ENCODE measurements at regions not wholly inside any gene's neighbourhood (a gene's known extent, or its start where the extent isn't known, plus 50 kb on each side); places are given as distances from the start of the nearest gene placed in this dataset.

DNA sequence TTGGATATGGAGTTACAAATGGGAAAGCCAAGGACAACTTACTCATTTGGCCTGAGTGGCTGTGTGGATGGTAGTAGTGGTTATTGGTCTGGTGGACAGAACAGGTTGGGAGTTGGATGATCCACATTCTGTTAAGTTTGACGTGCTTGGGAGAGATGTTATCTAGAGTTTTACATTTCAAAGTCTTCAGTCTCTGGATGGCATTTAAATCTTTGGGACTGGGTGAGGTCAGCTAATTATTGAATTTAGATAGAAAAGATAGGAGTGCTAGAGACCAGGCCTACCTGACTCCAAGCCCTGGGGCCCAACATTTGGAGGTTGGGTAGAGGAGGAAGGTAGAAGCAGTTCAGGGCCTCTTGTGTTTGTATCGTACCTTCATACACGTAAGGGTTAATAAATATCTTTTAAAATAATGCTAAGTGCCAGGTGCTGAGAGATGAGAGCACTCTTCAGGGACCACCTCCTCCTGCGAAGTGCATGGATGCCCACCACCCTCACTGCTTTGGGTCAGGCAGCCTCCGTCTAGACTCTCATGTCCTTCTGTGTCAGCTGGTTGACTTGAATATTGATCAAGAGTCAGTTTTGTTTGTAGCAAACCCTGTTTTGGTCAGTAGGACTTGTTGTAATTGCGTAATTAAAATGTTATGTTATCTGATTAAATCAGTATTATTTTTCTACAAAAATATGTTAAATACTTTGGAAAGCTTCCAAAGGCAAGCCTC lies 460.4 kb upstream of the RGS6 start:
- POLR2A ChIA-PET, result interaction anchor here (0.6 kb wide), 1 partner anchor 199 kb away, joined by 3 read pairs; no protein-coding TSS in a partner anchor

DNA sequence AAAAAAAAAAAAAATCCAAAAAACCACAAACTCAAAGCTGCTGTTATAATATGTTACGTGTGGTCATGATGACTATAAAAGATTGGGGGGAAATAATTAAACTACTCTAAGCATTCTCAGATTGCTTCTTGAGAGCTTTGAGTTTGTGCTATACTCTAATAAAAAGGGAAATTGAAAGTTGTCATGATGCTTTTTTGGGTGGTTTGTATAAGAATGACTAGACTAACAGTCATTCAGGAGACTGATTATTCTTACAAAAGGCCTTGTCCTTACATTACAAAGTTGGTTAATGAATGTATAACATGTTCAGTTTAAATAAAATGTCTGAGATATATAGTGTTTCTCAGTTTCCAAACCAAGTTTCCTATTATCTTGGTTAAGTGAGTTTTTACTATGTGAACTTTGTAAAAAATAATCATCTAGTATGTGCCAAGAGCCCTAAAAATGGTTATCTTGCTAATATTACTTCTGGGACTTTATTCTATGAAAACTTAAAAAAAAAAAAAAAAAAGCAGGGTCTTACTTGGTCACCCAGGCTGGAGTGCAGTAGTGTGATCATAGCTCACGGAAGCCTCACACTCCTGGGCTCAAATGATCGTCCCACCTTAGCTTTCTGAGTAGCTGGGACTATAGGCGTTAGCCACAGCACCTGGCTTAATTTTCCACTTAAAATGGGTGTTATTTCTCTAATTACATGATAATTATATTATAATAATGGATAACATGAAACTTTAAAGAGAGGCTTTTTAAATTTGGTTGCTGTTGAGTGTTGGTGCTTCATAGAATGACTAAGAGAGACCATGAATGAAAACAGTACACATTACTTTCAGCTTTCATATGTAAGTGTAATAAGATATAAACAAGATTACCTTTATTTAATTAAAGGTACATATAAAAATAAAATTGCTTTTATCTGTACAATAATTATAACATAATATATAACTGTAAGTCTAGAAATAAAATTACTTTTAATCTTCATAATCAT lies 459.6 kb upstream of the RGS6 start:
- no peaks in the 10 kb centered on the region for H3K36me3 Mint-ChIP-seq (ENCODE audit: insufficient read depth, unreplicated experiment)
- no peak overlapping the region for H3K4me3 Mint-ChIP-seq (ENCODE audit: unreplicated experiment)
- TF ChIP-seq, protein P1, sequence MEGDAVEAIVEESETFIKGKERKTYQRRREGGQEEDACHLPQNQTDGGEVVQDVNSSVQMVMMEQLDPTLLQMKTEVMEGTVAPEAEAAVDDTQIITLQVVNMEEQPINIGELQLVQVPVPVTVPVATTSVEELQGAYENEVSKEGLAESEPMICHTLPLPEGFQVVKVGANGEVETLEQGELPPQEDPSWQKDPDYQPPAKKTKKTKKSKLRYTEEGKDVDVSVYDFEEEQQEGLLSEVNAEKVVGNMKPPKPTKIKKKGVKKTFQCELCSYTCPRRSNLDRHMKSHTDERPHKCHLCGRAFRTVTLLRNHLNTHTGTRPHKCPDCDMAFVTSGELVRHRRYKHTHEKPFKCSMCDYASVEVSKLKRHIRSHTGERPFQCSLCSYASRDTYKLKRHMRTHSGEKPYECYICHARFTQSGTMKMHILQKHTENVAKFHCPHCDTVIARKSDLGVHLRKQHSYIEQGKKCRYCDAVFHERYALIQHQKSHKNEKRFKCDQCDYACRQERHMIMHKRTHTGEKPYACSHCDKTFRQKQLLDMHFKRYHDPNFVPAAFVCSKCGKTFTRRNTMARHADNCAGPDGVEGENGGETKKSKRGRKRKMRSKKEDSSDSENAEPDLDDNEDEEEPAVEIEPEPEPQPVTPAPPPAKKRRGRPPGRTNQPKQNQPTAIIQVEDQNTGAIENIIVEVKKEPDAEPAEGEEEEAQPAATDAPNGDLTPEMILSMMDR (IDR thresholded peaks at IDR 0.05; ENCODE audit: unreplicated experiment), result no peak
- no peak overlapping the region for H3K27ac Mint-ChIP-seq (ENCODE audit: low read depth, unreplicated experiment)
- ChIA-PET POLR2A (interaction anchor here (0.6 to 1.6 kb wide), 2 partner anchors 18 to 198 kb away, joined by 3 to 4 read pairs; no protein-coding TSS in a partner anchor), CTCF (interaction anchor here (1.2 kb wide), 2 partner anchors 12 to 948 kb away, joined by 3 read pairs; no protein-coding TSS in a partner anchor)
- BruUV-seq (replicated peaks), result no TSS peak
- H3K27me3 Mint-ChIP-seq (ENCODE audit: insufficient read depth, unreplicated experiment), result no peaks in the 10 kb centered on the region
- H3K9me3 Mint-ChIP-seq (ENCODE audit: unreplicated experiment), result no peaks in the 10 kb centered on the region
- no peak for DNase-seq (ENCODE audit: unreplicated experiment)
- H3K4me1 Mint-ChIP-seq (ENCODE audit: insufficient read depth, unreplicated experiment), result peaks cover 16% of the 10 kb centered on the region
- intact Hi-C loops (cut with micrococcal nuclease), result no loop called here

More for the DNA sequence above, 460.4 kb upstream of the RGS6 start:
- CTCF ChIA-PET, result interaction anchor here (0.7 to 1.2 kb wide), 3 partner anchors 11 to 949 kb away, joined by 3 read pairs; no protein-coding TSS in a partner anchor
- Mint-ChIP-seq H3K27me3 (ENCODE audit: insufficient read depth, unreplicated experiment) (no peaks in the 10 kb centered on the region), H3K4me3 (ENCODE audit: unreplicated experiment) (no peak overlapping the region), H3K36me3 (ENCODE audit: insufficient read depth, unreplicated experiment) (no peaks in the 10 kb centered on the region), H3K4me1 (ENCODE audit: insufficient read depth, unreplicated experiment) (peaks cover 16% of the 10 kb centered on the region), H3K27ac (ENCODE audit: low read depth, unreplicated experiment) (no peak overlapping the region), H3K9me3 (ENCODE audit: unreplicated experiment) (no peaks in the 10 kb centered on the region)
- DNase-seq (ENCODE audit: unreplicated experiment), result no peak
- BruUV-seq (replicated peaks), result no TSS peak
- intact Hi-C loops (cut with micrococcal nuclease), result no loop called here
- TF ChIP-seq, protein P1 (IDR thresholded peaks at IDR 0.05; ENCODE audit: unreplicated experiment), result no peak

DNA sequence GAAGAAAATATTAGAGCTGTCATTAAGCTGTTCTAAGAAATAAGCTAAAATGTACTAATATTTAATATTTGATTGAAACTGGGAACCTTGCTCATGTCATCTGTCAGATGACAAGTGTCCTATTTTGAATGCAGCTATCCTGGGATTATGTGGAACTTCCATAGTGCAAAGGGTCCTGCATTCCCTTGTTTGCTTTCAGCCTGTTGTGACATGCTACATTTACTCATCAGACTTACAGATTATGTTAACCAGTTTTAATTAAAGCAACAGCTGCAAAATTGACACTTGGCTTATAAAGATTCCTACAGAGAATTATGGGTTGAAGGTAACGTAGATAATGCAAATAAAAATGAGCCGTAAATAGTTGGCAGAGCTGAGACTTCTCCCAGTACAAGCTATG lies 458.4 kb upstream of the RGS6 start:
- H3K4me1 Mint-ChIP-seq (ENCODE audit: insufficient read depth, unreplicated experiment), result peaks cover 16% of the 10 kb centered on the region
- no peaks in the 10 kb centered on the region for H3K36me3 Mint-ChIP-seq (ENCODE audit: insufficient read depth, unreplicated experiment)
- BruUV-seq (replicated peaks), result no TSS peak
- TF ChIP-seq, protein P1 (IDR thresholded peaks at IDR 0.05; ENCODE audit: unreplicated experiment), result no peak
- POLR2A ChIA-PET, result interaction anchor here (0.6 to 1.6 kb wide), 4 partner anchors 8 to 58 kb away, joined by 3 to 5 read pairs (median 4); no protein-coding TSS in a partner anchor
- DNase-seq (ENCODE audit: unreplicated experiment), result no peak
- CTCF ChIA-PET, result interaction anchor here (0.6 kb wide), 1 partner anchor 399 kb away, joined by 4 read pairs; no protein-coding TSS in a partner anchor
- H3K27ac Mint-ChIP-seq (ENCODE audit: low read depth, unreplicated experiment), result no peak overlapping the region
- no peaks in the 10 kb centered on the region for H3K27me3 Mint-ChIP-seq (ENCODE audit: insufficient read depth, unreplicated experiment)
- no peak overlapping the region for H3K4me3 Mint-ChIP-seq (ENCODE audit: unreplicated experiment)
- intact Hi-C loops (cut with micrococcal nuclease), result no loop called here
- no peaks in the 10 kb centered on the region for H3K9me3 Mint-ChIP-seq (ENCODE audit: unreplicated experiment)

Measured in MCF 10A (cell line).